ENCODE measurements at regions not wholly inside any gene's neighbourhood (a gene's known extent, or its start where the extent isn't known, plus 50 kb on each side); places are given as distances from the start of the nearest gene placed in this dataset.
A peak's percentile ranks its signal among the peaks of the same experiment; 100 is the strongest.
"Not testable (repeated sequence)": the region's sequence is repeated elsewhere in the genome, so short reads cannot be mapped to it uniquely, and the experiment has no call there.

- peak; percentile 19 for DNase-seq (ENCODE audit: low spot score)
- not testable (repeated sequence) for ATAC-seq
Observed at GRCh38 chr9:134574686-134575085, 66.9 kb upstream of the COL5A1 start.

GRCh38 chr9:134575103-134575900 lies 66.3 kb upstream of the COL5A1 start:
- no peak for ATAC-seq
- peak; percentile 21 for DNase-seq (ENCODE audit: low spot score)

- no peak for DNase-seq (ENCODE audit: low spot score)
- ATAC-seq, result no peak
Observed at GRCh38 chr9:134575901-134576176, 65.8 kb upstream of the COL5A1 start.

GRCh38 chr9:134585021-134585561 lies 56.5 kb upstream of the COL5A1 start:
- DNase-seq (ENCODE audit: low spot score) (peak; percentile 40), ATAC-seq (no peak)

GRCh38 chr9:134585746-134586706 lies 55.6 kb upstream of the COL5A1 start:
- no peak for ATAC-seq

GRCh38 chr9:134589748-134590147 lies 51.9 kb upstream of the COL5A1 start:
- DNase-seq (ENCODE audit: low spot score), result peak; percentile 16
- no peak for ATAC-seq

More at GRCh38 chr9:134585746-134586706, 55.6 kb upstream of the COL5A1 start:
- DNase-seq (ENCODE audit: low spot score), result peak; percentile 37

GRCh38 chr9:134590240-134591081 lies 51.1 kb upstream of the COL5A1 start:
- DNase-seq (ENCODE audit: low spot score), result peak; percentile 44
- ATAC-seq, result no peak

GRCh38 chr9:134591082-134591571 lies 50.5 kb upstream of the COL5A1 start:
- ATAC-seq (no peak), DNase-seq (ENCODE audit: low spot score) (no peak)

GRCh38 chr9:134591573-134591981 lies 50.0 kb upstream of the COL5A1 start:
- ATAC-seq, result no peak
- no peak for DNase-seq (ENCODE audit: low spot score)

All from left lobe of liver (tissue), 2 donors.